GM03348 (cell line): ENCODE measurements at regions not wholly inside any gene's neighbourhood (a gene's known extent, or its start where the extent isn't known, plus 50 kb on each side); places are given as distances from the start of the nearest gene placed in this dataset.

Experiments used
- DNase-seq: peaks from one replicate; pipeline ENCODE4 v3.0.0; 2012; ENCODE audit warnings: low spot score

DNA sequence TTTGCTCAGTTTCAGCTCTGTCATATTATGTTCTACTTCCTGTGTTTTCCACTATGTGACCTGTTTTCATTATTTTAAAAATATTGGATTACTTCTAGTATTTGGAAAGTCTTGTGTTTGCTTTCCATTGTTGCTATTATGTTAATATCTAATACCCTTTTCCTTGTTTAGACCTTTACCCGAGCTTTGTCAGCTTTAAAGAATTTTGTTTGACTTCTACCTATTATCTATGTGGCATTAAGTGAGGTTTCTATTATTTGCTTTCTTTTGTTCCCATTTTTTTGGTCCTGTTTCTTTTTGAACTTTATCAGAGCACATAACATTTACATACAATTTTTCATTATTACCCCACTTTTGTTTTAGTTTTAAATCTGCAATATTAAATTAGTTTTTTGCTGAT lies 202.7 kb downstream of the MANEA start:
- DNase-seq = no peak

- DNase-seq = no peak
These were observed 206.7 kb downstream of the MANEA start for GRCh38 chr6:95784019-95784418.

- no peak for DNase-seq
These were observed 207.5 kb downstream of the MANEA start for GRCh38 chr6:95784869-95785268.

GRCh38 chr6:95785785-95786184 lies 208.4 kb downstream of the MANEA start:
- no peak for DNase-seq

DNA sequence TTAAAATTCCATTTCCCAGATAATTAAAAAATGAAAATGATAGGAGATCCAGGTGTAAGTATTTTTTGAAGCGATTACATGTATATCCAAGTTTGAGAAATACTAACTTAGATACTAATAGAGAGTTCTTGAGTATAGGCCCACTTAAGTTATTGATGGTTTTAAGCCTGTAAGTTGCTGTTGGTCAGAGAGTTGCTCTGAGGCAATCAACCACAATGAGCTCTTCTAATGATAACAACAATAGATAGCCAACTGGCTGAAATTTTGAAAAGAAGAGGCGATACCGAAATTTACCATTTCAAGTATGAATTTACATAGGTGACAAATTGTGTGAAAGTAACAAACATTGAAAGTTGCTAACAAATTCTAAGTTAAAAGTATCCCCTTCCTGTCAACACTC lies 209.5 kb downstream of the MANEA start:
- no peak for DNase-seq

GRCh38 chr6:95790787-95791186 lies 213.5 kb downstream of the MANEA start:
- no peak for DNase-seq

DNA sequence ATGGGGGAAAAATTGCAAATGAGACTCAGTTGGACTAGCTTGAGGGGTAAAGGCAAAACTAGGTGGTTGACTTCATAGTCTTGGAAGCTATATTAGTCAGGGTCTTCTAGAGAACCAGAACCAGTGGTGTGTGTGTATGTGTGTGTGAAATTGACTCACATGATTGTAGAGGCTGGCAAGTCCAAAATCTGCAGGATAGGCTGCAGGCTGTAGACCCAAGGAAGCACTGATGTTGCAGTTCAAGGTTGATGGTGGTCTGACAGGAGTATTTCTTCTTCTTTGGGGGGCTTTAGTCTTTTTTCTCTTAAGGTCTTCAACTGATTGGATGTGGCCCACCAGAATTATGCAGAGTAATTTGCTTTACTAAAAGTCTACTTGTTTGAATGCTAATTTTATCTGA lies 217.4 kb downstream of the MANEA start:
- DNase-seq = no peak

DNA sequence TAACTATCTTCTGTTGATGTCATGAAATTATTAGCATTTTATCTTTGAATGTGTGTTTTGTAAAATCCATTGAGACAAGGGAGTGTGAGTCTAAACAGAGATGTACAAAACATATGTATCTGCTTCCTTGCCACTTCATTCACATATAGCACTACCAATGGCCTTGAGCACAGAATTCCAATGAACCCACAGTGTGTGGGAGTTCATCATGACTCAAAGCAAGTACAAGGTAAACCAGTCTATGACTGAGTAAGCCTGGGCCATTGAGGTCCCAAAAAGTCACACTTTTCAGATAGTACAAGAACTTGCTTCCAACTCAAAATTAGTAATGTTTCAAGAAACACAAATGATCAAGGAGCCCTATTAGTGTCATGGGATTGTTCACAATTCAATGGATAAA lies 218.6 kb downstream of the MANEA start:
- no peak for DNase-seq

GRCh38 chr6:95797054-95797453 lies 218.7 kb upstream of the FUT9 start:
- no peak for DNase-seq

DNA sequence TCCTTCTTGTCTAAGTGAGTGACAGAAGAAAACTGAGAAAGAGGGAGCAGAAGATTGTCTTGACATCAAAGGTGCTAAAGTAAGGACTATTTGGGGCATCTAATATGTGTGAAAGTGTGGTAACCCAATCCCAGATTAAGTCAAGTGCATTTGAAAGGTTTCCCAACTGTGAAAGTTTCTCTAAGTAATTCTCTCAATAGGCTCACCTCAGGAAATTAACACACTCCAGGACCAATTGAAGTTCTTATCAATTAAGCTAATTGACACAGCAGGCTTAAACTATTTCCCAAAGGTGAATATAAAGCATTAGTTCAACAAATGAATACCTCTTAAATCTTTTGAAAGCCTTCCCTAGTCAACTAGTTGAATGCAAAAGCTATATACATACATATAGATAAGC lies 212.8 kb upstream of the FUT9 start:
- DNase-seq = no peak

GRCh38 chr6:95803889-95804288 lies 211.9 kb upstream of the FUT9 start:
- no peak for DNase-seq

GRCh38 chr6:95804847-95805541 lies 210.8 kb upstream of the FUT9 start:
- no peak for DNase-seq

- DNase-seq = no peak
These were observed 210.1 kb upstream of the FUT9 start for GRCh38 chr6:95805699-95806098.

DNA sequence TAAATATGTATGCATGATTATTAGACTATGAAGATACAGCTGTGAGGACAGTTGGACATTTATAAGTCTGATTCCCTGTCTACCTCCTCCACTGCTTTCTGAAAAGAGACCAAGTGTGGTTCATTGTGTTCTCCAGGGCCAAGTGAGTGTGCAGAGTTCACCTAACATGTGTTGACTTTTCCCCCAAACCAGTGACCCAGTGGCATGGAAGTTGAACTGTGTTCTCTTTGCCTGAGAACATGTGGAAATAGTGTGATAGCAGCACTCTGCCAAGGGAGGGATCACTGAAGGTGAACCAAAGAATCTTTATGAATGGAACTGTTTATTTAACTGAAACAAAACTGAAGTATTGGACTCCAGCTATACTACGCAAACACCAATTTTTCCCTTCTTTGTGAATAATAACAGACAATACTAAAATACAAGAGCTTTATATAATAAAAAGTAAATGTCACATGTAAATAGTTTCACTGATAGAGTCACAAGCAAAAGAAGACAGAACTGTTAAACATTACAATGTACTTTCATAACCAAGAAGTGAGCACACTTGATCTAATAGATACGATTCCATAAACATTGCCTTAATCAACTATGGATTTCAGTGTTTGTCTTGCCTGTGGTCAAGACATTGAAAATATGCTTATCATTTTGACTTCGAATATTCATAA lies 200.3 kb upstream of the FUT9 start:
- DNase-seq = no peak

GRCh38 chr6:95819461-95819860 lies 196.3 kb upstream of the FUT9 start:
- DNase-seq = no peak

- DNase-seq = no peak
These were observed 195.8 kb upstream of the FUT9 start for GRCh38 chr6:95819939-95820338.

DNA sequence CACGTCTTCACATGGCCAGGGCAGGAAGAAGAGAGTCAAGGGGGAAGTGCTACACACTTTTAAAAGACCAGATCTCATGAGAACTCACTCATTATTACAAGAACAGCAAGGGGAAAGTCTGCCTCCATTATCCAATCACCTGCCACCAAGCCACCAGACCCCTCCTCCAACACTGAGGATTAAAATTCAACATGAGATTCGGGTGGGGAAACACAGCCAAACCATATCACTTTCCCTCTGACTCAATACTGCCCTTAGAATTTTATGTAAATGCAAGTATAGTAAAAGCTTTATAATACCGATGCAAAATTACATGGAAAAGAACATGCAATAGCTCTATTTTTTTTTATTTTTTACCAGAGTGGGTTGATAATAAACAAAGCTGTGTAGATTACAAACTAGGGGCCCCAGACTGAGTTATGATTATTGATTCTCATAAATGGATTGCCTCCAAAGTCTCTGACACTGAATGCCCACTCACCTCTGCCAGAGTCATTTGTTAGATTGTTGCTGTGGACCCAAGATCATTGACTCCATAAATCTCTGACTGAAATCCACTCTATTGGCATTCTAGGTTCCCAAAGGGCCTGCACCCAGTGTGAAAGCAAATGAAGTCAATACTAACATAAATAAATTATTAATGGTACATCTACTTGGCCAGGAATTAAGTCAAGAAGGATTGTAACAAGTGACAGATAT lies 184.8 kb upstream of the FUT9 start:
- no peak for DNase-seq

GRCh38 chr6:95837890-95838289 lies 177.9 kb upstream of the FUT9 start:
- no peak for DNase-seq

GRCh38 chr6:95841560-95841959 lies 174.2 kb upstream of the FUT9 start:
- no peak for DNase-seq

DNA sequence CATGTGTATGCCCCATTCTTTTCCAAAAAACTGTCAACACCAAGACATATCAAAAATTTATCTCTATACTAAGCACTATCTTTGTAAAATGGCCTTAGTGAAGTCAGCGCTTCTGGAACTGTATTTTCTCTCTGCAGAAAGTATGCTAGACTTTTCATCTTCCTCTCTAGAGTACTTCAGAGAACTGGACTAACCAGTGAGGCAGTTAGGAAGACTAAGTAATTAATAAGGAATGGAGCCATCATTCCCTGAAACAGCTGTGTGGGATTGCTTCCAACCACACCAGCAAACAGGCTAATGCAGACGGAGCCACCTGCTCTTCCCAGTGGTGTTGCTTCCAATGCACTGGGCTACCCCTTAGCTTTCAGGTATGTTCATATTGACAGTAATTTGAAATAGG lies 169.1 kb upstream of the FUT9 start:
- no peak for DNase-seq

- no peak for DNase-seq
These were observed 168.7 kb upstream of the FUT9 start for GRCh38 chr6:95847061-95847460.

GRCh38 chr6:95848717-95849116 lies 167.1 kb upstream of the FUT9 start:
- DNase-seq = no peak

GRCh38 chr6:95856876-95857364 lies 158.9 kb upstream of the FUT9 start:
- no peak for DNase-seq
